GM19193 (cell line): ENCODE measurements at regions not wholly inside any gene's neighbourhood (a gene's known extent, or its start where the extent isn't known, plus 50 kb on each side); places are given as distances from the start of the nearest gene placed in this dataset.

ENCODE experiments used
- POLR2A ChIP-seq: IDR thresholded peaks from 4 replicates; pipeline ENCODE4 v1.6.1; 2011; ENCODE audit not compliant: insufficient read depth, insufficient read length; ENCODE audit errors: extremely low read depth

- TF ChIP-seq POLR2A: no peak
Measured at GRCh38 chr16:85171759-85172454, 59.6 kb upstream of the CIBAR2 start.

- TF ChIP-seq POLR2A: no peak
Measured at GRCh38 chr16:85172455-85173145, 60.3 kb upstream of the CIBAR2 start.

- TF ChIP-seq POLR2A: no peak
Measured at GRCh38 chr16:85173146-85173980, 61.1 kb upstream of the CIBAR2 start.

- TF ChIP-seq POLR2A: no peak
Measured at GRCh38 chr16:85173981-85174751, 61.9 kb upstream of the CIBAR2 start.

GRCh38 chr16:85174871-85175723, 62.8 kb upstream of the CIBAR2 start:
- TF ChIP-seq POLR2A: no peak

GRCh38 chr16:85175724-85176233, 63.5 kb upstream of the CIBAR2 start:
- TF ChIP-seq POLR2A: no peak

DNA sequence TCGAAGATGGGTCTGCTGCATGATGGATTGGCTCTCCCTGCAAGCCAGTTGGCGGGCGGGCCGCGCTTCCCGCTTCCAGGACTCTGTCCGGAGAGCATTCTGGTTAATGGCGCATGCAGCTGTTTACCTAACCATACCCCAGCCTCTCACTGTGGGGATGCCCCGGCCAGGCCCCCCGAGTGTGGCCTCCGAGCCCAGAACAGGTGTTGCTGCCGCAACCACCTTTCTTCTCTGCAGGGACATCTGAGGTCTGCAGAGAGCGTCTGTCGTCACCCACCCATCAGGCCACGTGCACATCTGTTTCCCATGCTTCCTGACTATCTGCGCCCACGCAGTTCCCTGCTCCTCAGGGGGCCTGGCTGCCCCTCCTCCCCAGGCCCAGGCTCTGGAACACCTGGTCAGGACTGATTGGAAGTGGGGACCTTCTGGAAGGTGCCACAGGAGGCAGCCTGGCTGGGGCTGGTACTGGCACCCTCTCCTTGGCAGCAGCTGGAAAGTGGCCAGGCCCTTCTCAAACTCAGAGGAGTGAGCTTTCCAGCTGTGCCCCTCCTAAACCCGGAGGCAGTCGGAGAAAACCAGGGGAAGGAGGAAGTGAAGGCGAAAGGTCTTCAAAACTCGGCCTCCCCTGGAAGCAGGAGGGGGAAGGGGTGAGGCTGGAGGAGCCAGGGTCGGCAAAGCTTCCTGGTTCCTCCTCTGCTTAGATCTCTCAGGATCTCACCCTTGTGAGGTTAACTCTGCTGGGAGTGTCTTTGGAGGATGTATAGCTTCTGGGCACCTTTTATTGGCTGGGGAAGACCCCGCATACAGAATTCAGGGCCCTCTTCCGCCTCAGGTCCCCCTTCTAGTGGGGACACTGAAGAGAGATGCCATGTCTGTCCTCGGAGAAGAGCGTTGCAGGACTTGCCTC, 64.5 kb upstream of the CIBAR2 start:
- TF ChIP-seq POLR2A: no peak

- no peak for TF ChIP-seq POLR2A
Measured at GRCh38 chr16:85177448-85177846, 65.2 kb upstream of the CIBAR2 start.

- TF ChIP-seq POLR2A: no peak
Measured at GRCh38 chr16:85178006-85178591, 65.8 kb upstream of the CIBAR2 start.

DNA sequence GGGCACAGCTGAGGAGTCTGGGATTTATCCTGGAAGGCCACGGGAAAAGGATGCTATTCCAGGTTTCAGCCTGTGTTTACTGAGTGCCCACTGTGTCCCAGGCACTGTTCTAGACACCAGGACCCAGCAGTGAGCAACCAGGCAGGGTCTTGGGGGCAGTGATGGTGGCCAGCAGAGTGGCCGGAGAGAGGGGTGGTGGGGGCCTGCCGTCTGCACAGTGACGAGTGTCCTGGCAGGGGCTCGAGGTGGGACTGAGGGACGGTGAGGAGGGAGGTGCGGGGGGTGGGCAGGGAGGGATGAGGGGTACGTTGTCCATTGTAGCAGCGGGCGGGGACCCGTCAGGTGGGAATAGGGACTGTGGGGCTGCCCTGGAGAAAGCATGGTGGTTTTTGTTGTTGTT, 66.3 kb upstream of the CIBAR2 start:
- TF ChIP-seq POLR2A: no peak

DNA sequence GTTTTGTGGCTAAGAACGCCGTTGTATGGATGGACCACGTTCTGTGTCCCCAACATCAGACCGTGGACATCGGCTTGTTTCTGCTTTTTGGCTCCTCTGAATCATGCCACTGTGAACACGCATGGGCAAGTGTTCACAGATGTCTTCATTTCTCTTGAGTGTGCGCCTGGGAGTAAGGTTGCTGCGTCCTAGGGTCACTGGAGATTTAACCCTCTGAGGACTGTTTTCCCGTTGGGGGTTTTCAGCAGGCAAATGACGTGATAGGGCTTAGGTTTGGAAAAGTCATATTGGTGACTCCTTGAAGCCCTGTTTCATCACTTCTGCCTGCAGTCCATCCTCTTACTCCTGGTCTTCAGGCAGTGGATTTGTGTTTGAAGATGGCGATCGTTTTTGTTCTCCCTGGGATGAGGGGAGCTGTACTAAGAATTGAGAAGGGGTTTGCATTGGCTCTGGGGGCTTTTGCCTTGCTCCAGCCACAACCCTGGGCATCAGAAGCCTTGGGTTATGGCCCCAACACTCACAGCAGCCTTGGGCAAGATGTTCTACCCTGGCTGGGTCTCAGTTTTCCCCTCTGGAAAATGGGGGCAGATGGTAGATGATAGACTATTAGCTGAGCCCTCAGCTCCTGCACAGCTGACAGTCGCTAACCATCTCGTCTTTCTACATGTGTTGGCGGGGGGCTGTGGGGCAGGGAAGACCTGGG, 67.2 kb upstream of the CIBAR2 start:
- TF ChIP-seq POLR2A: no peak
